Natural killer cell (primary cell): ENCODE measurements at regions not wholly inside any gene's neighbourhood (a gene's known extent, or its start where the extent isn't known, plus 50 kb on each side); places are given as distances from the start of the nearest gene placed in this dataset.

Source experiments
- ATAC-seq, 3 donors: fragments of 150-1000 bp in 2 of 3; fragments of 200-7000 bp in 1 of 3; cut with Tn5 transposase; 1 replicate in 1 of 3; 2 replicates in 2 of 3; pipeline ENCODE4 v1.10.0; 2021; ENCODE audit warnings: mild to moderate bottlenecking in 2 of 3, moderate library complexity in 2 of 3
- DNase-seq, 2 donors: peaks; one replicate each; pipeline versions ENCODE4 v3.0.0 to v3.0.0-alpha.2; 2013 to 2021; ENCODE audit warnings: mixed read lengths in 1 of 2
- H3K27ac ChIP-seq: one replicate; pipeline ENCODE4 v1.5.1; 2013; ENCODE audit warnings: mild to moderate bottlenecking, low read length
- H3K27me3 ChIP-seq: one replicate; pipeline ENCODE4 v1.6.1; 2013; ENCODE audit warnings: low read length; ENCODE audit not compliant: control insufficient read depth, insufficient read depth
- H3K36me3 ChIP-seq: one replicate; pipeline ENCODE4 v1.6.1; 2013; ENCODE audit warnings: low read length; ENCODE audit not compliant: control insufficient read depth, insufficient read depth
- H3K4me1 ChIP-seq: one replicate; pipeline ENCODE4 v1.6.1; 2013; ENCODE audit warnings: low read length; ENCODE audit not compliant: control insufficient read depth, insufficient read depth
- H3K4me3 ChIP-seq: one replicate; pipeline ENCODE4 v1.5.1; 2013; ENCODE audit warnings: low read length
- H3K9me3 ChIP-seq: one replicate; pipeline ENCODE4 v1.6.1; 2013; ENCODE audit warnings: low read length; ENCODE audit not compliant: control insufficient read depth, insufficient read depth
- H3K27ac Mint-ChIP-seq, 2 donors: one replicate each; pipeline ENCODE4 v1.8.0; 2022; ENCODE audit warnings: mild to moderate bottlenecking in 2 of 2, mixed read lengths in 2 of 2, moderate library complexity in 1 of 2
- H3K27me3 Mint-ChIP-seq, 2 donors: one replicate each; pipeline ENCODE4 v1.8.0; 2022; ENCODE audit warnings: low read depth in 2 of 2, mixed read lengths in 2 of 2
- H3K36me3 Mint-ChIP-seq: one replicate; pipeline ENCODE4 v1.8.0; 2022; ENCODE audit warnings: mixed read lengths
- H3K4me1 Mint-ChIP-seq, 2 donors: one replicate each; pipeline ENCODE4 v1.8.0; 2022; ENCODE audit warnings: mixed read lengths in 2 of 2
- H3K4me3 Mint-ChIP-seq: one replicate; pipeline ENCODE4 v1.8.0; 2022; ENCODE audit warnings: mild to moderate bottlenecking, moderate library complexity, mixed read lengths
- H3K9me3 Mint-ChIP-seq, 2 donors: one replicate each; pipeline ENCODE4 v1.8.0; 2022; ENCODE audit warnings: mixed read lengths in 2 of 2
- WGBS: methylation state at CpG from one replicate; pipeline ENCODE4 v1.1.7; 2013; ENCODE audit warnings: missing lambda C conversion rate; ENCODE audit not compliant: insufficient coverage; 5-methylcytosine and 5-hydroxymethylcytosine counted together
- intact Hi-C: fragments of 100-400 bp; cut with micrococcal nuclease; formaldehyde crosslinking; loops from one replicate; pipeline ENCODE4 v1.14.2; 2022
- TF ChIP-seq, protein P1 (sequence below): fragments of 200-600 bp; IDR thresholded peaks from one replicate; pipeline ENCODE4 v1.8.0; 2022; ENCODE audit warnings: antibody characterized with exemption

DNA sequence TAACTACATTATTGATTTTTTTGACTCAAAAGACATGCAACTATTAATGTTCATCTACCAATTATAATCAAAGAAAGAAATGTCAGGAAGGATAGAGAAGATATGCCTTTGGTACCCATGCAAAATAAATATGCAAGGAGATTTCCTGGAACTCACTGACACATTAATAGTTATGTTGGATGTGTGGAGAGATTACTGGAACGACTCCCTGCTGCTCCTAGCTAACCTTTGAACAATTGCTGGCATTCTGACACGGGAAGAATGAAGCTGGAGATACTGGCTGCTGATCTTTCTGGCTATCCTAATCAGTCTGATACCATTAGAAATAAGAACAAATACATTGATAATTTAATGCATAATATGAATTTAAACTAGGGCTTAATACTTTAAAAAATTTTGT is 507.9 kb upstream of the NRG3 start:
- H3K27ac ChIP-seq = no peak overlapping the region
- no peaks in the 10 kb centered on the region for H3K27me3 ChIP-seq
- TF ChIP-seq, protein P1, sequence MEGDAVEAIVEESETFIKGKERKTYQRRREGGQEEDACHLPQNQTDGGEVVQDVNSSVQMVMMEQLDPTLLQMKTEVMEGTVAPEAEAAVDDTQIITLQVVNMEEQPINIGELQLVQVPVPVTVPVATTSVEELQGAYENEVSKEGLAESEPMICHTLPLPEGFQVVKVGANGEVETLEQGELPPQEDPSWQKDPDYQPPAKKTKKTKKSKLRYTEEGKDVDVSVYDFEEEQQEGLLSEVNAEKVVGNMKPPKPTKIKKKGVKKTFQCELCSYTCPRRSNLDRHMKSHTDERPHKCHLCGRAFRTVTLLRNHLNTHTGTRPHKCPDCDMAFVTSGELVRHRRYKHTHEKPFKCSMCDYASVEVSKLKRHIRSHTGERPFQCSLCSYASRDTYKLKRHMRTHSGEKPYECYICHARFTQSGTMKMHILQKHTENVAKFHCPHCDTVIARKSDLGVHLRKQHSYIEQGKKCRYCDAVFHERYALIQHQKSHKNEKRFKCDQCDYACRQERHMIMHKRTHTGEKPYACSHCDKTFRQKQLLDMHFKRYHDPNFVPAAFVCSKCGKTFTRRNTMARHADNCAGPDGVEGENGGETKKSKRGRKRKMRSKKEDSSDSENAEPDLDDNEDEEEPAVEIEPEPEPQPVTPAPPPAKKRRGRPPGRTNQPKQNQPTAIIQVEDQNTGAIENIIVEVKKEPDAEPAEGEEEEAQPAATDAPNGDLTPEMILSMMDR = no peak
- no peak for DNase-seq
- Mint-ChIP-seq H3K4me1 (no peaks in the 10 kb centered on the region), H3K27ac (no peak overlapping the region), H3K9me3 (peaks cover 10% of the 10 kb centered on the region in 2 donors), H3K36me3 (no peaks in the 10 kb centered on the region), H3K4me3 (no peak overlapping the region), H3K27me3 (no peaks in the 10 kb centered on the region)
- H3K4me3 ChIP-seq = no peak overlapping the region
- 17% methylated on average over 2 of the region's 2 CpGs for WGBS
- H3K4me1 ChIP-seq = no peaks in the 10 kb centered on the region
- H3K9me3 ChIP-seq = no peaks in the 10 kb centered on the region
- ATAC-seq = no peak
- intact Hi-C loops = no loop called here
- no peaks in the 10 kb centered on the region for H3K36me3 ChIP-seq

DNA sequence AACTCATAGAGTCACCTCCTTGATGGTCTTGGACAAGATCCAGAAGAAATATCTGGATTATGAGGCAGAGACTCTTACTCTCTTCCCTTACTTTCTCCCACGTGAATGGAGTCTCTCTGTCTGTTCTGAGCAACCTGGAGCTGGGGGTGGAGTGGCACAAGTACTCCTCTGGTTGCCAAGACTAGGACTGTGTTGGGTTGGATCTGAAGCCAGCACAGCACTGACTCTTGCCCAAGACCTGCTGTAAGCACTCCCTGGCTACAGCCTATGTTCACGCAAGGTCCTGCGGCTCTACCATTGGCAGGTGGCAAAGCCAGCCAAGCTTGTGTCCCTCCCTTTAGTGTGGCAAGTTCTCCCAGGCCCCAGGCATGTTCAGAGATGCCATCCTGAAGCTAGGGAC is 488.2 kb upstream of the NRG3 start:
- Histone ChIP-seq H3K9me3 (peaks cover 3% of the 10 kb centered on the region), H3K27me3 (no peaks in the 10 kb centered on the region), H3K4me1 (no peaks in the 10 kb centered on the region), H3K4me3 (no peak overlapping the region), H3K27ac (no peak overlapping the region), H3K36me3 (no peaks in the 10 kb centered on the region)
- H3K4me1 Mint-ChIP-seq = no peaks in the 10 kb centered on the region
- WGBS = 89% methylated on average over 2 of the region's 3 CpGs
- TF ChIP-seq, protein P1 = no peak
- H3K27me3 Mint-ChIP-seq = no peaks in the 10 kb centered on the region
- peaks cover 11 to 19% of the 10 kb centered on the region in 2 donors for H3K9me3 Mint-ChIP-seq
- no peak overlapping the region for H3K4me3 Mint-ChIP-seq
- H3K27ac Mint-ChIP-seq = no peak overlapping the region
- ATAC-seq (no peak), DNase-seq (no peak)
- no peaks in the 10 kb centered on the region for H3K36me3 Mint-ChIP-seq
- intact Hi-C loops = no loop called here

DNA sequence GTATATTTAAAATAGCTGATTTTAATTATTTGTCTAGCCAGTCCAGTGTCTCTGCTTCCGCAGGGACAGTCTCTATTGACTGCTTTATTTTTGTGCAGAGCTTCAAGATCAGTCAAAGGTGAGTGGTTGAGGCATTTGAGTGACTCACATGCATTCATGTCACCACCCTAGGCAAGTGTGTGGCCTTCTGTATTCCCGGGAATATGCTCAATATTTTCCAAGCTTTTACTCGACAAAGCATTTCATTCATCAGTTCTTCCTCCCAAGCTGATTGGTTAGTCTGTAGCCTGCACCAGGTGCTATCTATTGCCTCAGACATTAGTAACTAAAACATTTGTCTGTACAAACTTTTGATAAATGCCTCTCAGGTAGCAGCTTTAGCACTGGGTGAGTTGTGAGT is 471.5 kb upstream of the NRG3 start:
- Mint-ChIP-seq H3K27ac (no peak overlapping the region), H3K4me3 (no peak overlapping the region), H3K27me3 (no peaks in the 10 kb centered on the region), H3K4me1 (no peaks in the 10 kb centered on the region), H3K9me3 (peaks cover 3 to 8% of the 10 kb centered on the region in 2 donors), H3K36me3 (no peaks in the 10 kb centered on the region)
- Histone ChIP-seq H3K36me3 (no peaks in the 10 kb centered on the region), H3K4me3 (no peak overlapping the region), H3K4me1 (no peaks in the 10 kb centered on the region), H3K9me3 (no peaks in the 10 kb centered on the region), H3K27ac (no peak overlapping the region), H3K27me3 (no peaks in the 10 kb centered on the region)
- intact Hi-C loops = no loop called here
- DNase-seq = no peak
- 86% methylated on average over 3 of the region's 3 CpGs for WGBS
- ATAC-seq = no peak
- TF ChIP-seq, protein P1 = no peak

DNA sequence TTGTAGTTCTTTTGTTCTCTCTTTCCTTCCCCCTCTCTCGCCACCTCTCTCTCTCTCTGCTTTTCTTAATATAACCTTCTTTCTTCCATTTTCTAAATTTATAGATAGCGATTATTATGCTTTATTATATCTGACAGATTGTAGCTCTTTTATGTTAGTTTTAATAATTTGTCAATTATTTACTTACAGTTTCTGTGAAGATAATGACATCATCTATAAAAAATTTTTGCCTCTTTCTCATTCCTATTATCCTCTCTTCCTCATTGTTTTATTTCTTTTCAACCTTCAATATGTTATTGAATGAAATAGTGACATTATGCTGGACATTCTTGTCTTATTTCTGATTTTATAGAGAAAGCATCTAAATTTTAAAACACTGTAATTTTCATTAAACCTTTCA is 469.6 kb upstream of the NRG3 start:
- H3K9me3 Mint-ChIP-seq = peaks cover 3 to 11% of the 10 kb centered on the region in 2 donors
- H3K27me3 ChIP-seq = no peaks in the 10 kb centered on the region
- TF ChIP-seq, protein P1 = no peak
- no peak overlapping the region for H3K4me3 ChIP-seq
- no peak for ATAC-seq
- H3K27ac ChIP-seq = no peak overlapping the region
- intact Hi-C loops = no loop called here
- no peaks in the 10 kb centered on the region for H3K4me1 ChIP-seq
- no peaks in the 10 kb centered on the region for H3K36me3 ChIP-seq
- no peaks in the 10 kb centered on the region for H3K27me3 Mint-ChIP-seq
- H3K36me3 Mint-ChIP-seq = no peaks in the 10 kb centered on the region
- no peaks in the 10 kb centered on the region for H3K9me3 ChIP-seq
- WGBS = no CpG with 5 or more reads among the region's 2 CpGs
- no peak overlapping the region for H3K4me3 Mint-ChIP-seq
- no peak for DNase-seq
- H3K27ac Mint-ChIP-seq = no peak overlapping the region
- no peaks in the 10 kb centered on the region for H3K4me1 Mint-ChIP-seq
